Common myeloid progenitor, CD34-positive (primary cell): ENCODE measurements at regions not wholly inside any gene's neighbourhood (a gene's known extent, or its start where the extent isn't known, plus 50 kb on each side); places are given as distances from the start of the nearest gene placed in this dataset.

Source experiments
- CTCF ChIA-PET: fragments of 350-600 bp; sonication (Branson Sonifier 250); formaldehyde crosslinking; loops from one replicate; lab custom pipeline; 2021; ENCODE audit warnings: antibody characterized with exemption; lab: Charles Lee
- POLR2A ChIA-PET: fragments of 350-600 bp; sonication (Branson Sonifier 250); formaldehyde crosslinking; loops from one replicate; lab custom pipeline; 2021; ENCODE audit warnings: antibody characterized with exemption; lab: Charles Lee
- DNase-seq, 3 donors: peaks; one replicate each; pipeline versions ENCODE4 v3.0.0 to v3.0.0-alpha.2; 2013
- H3K27ac ChIP-seq, 2 experiments: 1 replicate in 1 of 2; 2 replicates in 1 of 2; pipeline ENCODE4 v1.7.0; 2013; ENCODE audit warnings: inconsistent platforms in 2 of 2, low read length in 2 of 2, mild to moderate bottlenecking in 2 of 2, low read depth in 1 of 2, moderate library complexity in 1 of 2; ENCODE audit not compliant: severe bottlenecking in 2 of 2, insufficient read depth in 1 of 2, poor library complexity in 1 of 2
- H3K27me3 ChIP-seq, 5 experiments: replicated peaks in 2 of 5; 1 replicate in 3 of 5; 2 replicates in 2 of 5; pipeline versions ENCODE4 v1.6.1 to v1.7.0; 2013; ENCODE audit warnings: low read length in 4 of 5, mild to moderate bottlenecking in 2 of 5, moderate library complexity in 2 of 5, inconsistent platforms in 1 of 5; ENCODE audit not compliant: insufficient read depth in 5 of 5, control insufficient read depth in 4 of 5
- H3K36me3 ChIP-seq, 4 experiments: 1 replicate in 2 of 4; 2 replicates in 2 of 4; pipeline versions ENCODE4 v1.6.1 to v1.7.0; 2013; ENCODE audit warnings: low read length in 3 of 4, control low read depth in 1 of 4, mild to moderate bottlenecking in 1 of 4; ENCODE audit not compliant: control insufficient read depth in 4 of 4, insufficient read depth in 4 of 4
- H3K4me1 ChIP-seq, 4 experiments: 1 replicate in 3 of 4; 2 replicates in 1 of 4; pipeline versions ENCODE4 v1.6.1 to v1.7.1; 2013; ENCODE audit warnings: low read length in 3 of 4, mild to moderate bottlenecking in 3 of 4, control low read depth in 1 of 4, inconsistent platforms in 1 of 4, moderate library complexity in 1 of 4; ENCODE audit not compliant: control insufficient read depth in 4 of 4, insufficient read depth in 4 of 4; ENCODE audit errors: control extremely low read depth in 1 of 4
- H3K4me3 ChIP-seq, 7 experiments: 1 replicate in 4 of 7; 2 replicates in 3 of 7; pipeline versions ENCODE4 v1.5.1 to v1.7.0; 2013; ENCODE audit warnings: mild to moderate bottlenecking in 7 of 7, low read length in 6 of 7, moderate library complexity in 6 of 7, inconsistent platforms in 2 of 7, low read depth in 2 of 7, control low read depth in 1 of 7; ENCODE audit not compliant: insufficient read depth in 4 of 7, control insufficient read depth in 1 of 7; ENCODE audit errors: extremely low read depth in 1 of 7
- H3K9me3 ChIP-seq, 5 experiments: 1 replicate in 4 of 5; 2 replicates in 1 of 5; pipeline versions ENCODE4 v1.6.1 to v1.7.1; 2013; ENCODE audit warnings: low read length in 4 of 5, mild to moderate bottlenecking in 2 of 5, inconsistent platforms in 1 of 5, low read depth in 1 of 5, moderate library complexity in 1 of 5; ENCODE audit not compliant: control insufficient read depth in 4 of 5, insufficient read depth in 2 of 5; ENCODE audit errors: control extremely low read depth in 1 of 5
- WGBS: methylation state at CpG from one replicate; pipeline ENCODE4 v1.1.5; 2013; ENCODE audit not compliant: insufficient coverage; 5-methylcytosine and 5-hydroxymethylcytosine counted together

DNA sequence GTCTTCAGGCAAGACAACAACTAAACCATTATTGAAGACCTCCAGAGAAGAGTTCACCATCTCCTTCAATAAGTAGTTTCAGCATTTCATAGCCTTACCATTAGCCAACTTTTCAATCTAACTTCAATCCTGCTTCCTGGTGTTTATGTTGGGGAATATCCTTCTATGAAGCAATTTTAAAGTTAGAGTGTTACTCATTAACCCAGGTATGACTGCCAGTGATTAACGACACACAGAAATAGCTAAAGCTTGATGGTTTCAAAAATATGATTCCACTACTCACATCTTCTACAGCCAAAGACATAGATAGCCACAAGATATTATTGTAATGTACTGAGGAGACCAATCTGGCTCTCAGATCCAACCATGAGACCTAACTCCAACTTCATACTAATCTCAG is 403.2 kb downstream of the EFNB2 start:
- no CpG with 5 or more reads among the region's 1 CpG for WGBS
- H3K4me3 ChIP-seq = no peak overlapping the region
- POLR2A ChIA-PET = no interaction called here
- DNase-seq = no peak
- no peaks in the 10 kb centered on the region for H3K4me1 ChIP-seq
- CTCF ChIA-PET = no interaction called here
- H3K27me3 ChIP-seq = peaks cover 0 to 2% (median 0%) of the 10 kb centered on the region in 5 experiments
- no peaks in the 10 kb centered on the region for H3K36me3 ChIP-seq
- no peaks in the 10 kb centered on the region for H3K9me3 ChIP-seq
- no peak overlapping the region for H3K27ac ChIP-seq

DNA sequence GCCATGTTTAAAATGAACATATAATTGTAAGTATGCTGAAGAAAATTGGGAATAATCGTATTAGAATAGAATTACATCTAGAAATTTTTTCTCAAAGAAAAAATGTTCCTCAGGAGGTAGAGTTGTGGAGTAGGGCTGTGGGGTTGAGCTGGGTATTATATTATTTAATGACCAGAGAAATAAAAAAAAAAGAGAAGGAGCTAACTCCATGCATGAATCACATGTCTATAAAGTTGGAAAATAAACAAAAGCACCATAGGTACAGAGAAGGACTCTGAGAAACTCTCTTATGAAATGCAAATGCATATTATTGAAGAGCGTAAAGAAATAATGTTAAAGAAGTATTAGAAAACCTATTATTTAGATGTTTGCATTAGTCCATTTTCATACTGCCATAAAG is 405.5 kb downstream of the EFNB2 start:
- no peak for DNase-seq
- no CpG with 5 or more reads among the region's 2 CpGs for WGBS

GRCh38 chr13:106129273-106129672 is 406.2 kb downstream of the EFNB2 start:
- H3K4me1 ChIP-seq = no peaks in the 10 kb centered on the region
- no CpG with 5 or more reads among the region's 1 CpG for WGBS
- no peaks in the 10 kb centered on the region for H3K27me3 ChIP-seq

More for the DNA sequence above, 405.5 kb downstream of the EFNB2 start:
- Histone ChIP-seq H3K4me1 (no peaks in the 10 kb centered on the region), H3K36me3 (no peaks in the 10 kb centered on the region), H3K27ac (no peak overlapping the region), H3K9me3 (no peaks in the 10 kb centered on the region), H3K27me3 (no peaks in the 10 kb centered on the region), H3K4me3 (no peak overlapping the region)
- ChIA-PET CTCF (no interaction called here), POLR2A (no interaction called here)

GRCh38 chr13:106122234-106122633 is 413.2 kb downstream of the EFNB2 start:
- no peak overlapping the region for H3K27ac ChIP-seq
- CTCF ChIA-PET = no interaction called here
- POLR2A ChIA-PET = no interaction called here
- no peaks in the 10 kb centered on the region for H3K9me3 ChIP-seq
- no peaks in the 10 kb centered on the region for H3K4me1 ChIP-seq
- H3K27me3 ChIP-seq = peaks cover 0 to 2% (median 0%) of the 10 kb centered on the region in 5 experiments
- H3K4me3 ChIP-seq = no peak overlapping the region
- no CpG with 5 or more reads among the region's 4 CpGs for WGBS
- no peaks in the 10 kb centered on the region for H3K36me3 ChIP-seq
- no peak for DNase-seq

More at GRCh38 chr13:106129273-106129672, 406.2 kb downstream of the EFNB2 start:
- ChIA-PET POLR2A (no interaction called here), CTCF (no interaction called here)
- Histone ChIP-seq H3K9me3 (no peaks in the 10 kb centered on the region), H3K36me3 (no peaks in the 10 kb centered on the region), H3K27ac (no peak overlapping the region), H3K4me3 (no peak overlapping the region)
- no peak for DNase-seq

- WGBS = no CpG with 5 or more reads among the region's 2 CpGs
- Histone ChIP-seq H3K27me3 (peaks cover 0 to 2% (median 0%) of the 10 kb centered on the region in 5 experiments), H3K27ac (no peak overlapping the region)
Observed at GRCh38 chr13:106121173-106121754, 414.2 kb downstream of the EFNB2 start.

GRCh38 chr13:106118996-106119395 is 416.5 kb downstream of the EFNB2 start:
- DNase-seq = no peak
- Histone ChIP-seq H3K9me3 (no peaks in the 10 kb centered on the region), H3K4me3 (no peak overlapping the region), H3K4me1 (no peaks in the 10 kb centered on the region), H3K27me3 (peaks cover 0 to 2% (median 0%) of the 10 kb centered on the region in 5 experiments), H3K36me3 (no peaks in the 10 kb centered on the region), H3K27ac (no peak overlapping the region)
- POLR2A ChIA-PET = no interaction called here
- whole genome bisulfite sequencing = 86% methylated on average over 8 of the region's 10 CpGs
- CTCF ChIA-PET = no interaction called here

More at GRCh38 chr13:106121173-106121754, 414.2 kb downstream of the EFNB2 start:
- H3K4me1 ChIP-seq = no peaks in the 10 kb centered on the region
- CTCF ChIA-PET = no interaction called here
- no peaks in the 10 kb centered on the region for H3K36me3 ChIP-seq
- H3K4me3 ChIP-seq = no peak overlapping the region
- DNase-seq = no peak
- no peaks in the 10 kb centered on the region for H3K9me3 ChIP-seq
- POLR2A ChIA-PET = no interaction called here

- no peaks in the 10 kb centered on the region for H3K9me3 ChIP-seq
- WGBS = no CpG with 5 or more reads among the region's 2 CpGs
- ChIA-PET POLR2A (no interaction called here), CTCF (no interaction called here)
- DNase-seq = no peak
- no peak overlapping the region for H3K4me3 ChIP-seq
- no peak overlapping the region for H3K27ac ChIP-seq
- H3K4me1 ChIP-seq = no peaks in the 10 kb centered on the region
- no peaks in the 10 kb centered on the region for H3K36me3 ChIP-seq
- H3K27me3 ChIP-seq = peaks cover 0 to 2% (median 0%) of the 10 kb centered on the region in 5 experiments
Observed at GRCh38 chr13:106118050-106118449, 417.4 kb downstream of the EFNB2 start.
